ENCODE measurements at regions not wholly inside any gene's neighbourhood (a gene's known extent, or its start where the extent isn't known, plus 50 kb on each side); places are given as distances from the start of the nearest gene placed in this dataset.
"Not testable (repeated sequence)": the region's sequence is repeated elsewhere in the genome, so short reads cannot be mapped to it uniquely, and the experiment has no call there.

DNA sequence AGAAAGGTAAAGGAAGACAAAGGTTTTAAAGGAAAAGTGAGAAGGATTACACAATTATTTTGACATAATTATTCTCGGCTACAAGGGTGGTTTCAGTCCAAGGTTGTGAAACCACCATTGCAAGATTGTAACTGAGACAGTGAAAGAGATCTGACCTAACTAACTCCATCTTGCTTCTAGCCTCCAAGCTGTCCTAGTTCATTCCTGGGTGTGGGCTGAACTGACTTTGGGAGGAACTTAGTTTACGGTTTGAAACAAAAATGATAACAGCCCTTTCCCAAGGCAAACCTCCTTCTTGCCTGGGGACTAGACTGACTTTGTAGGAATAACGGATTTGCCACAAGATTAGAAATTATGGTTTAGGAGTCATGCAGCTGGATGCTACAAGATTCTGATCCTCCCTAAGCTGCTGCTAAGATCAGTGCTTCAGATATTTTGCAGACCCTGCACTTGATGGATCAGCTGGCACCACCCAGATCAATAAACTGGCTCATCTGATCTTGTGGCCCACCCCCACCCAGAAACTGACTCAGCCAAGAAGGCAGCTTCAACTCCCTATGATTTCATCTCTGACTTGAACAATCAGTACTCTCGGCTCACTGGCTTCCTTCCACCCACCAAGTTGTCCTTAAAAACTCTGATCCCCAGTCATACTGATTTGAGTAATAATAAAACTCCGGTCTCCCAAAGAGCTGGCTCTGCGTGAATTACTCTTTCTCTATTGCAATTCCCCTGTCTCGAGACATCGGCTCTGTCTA lies 57.7 kb upstream of the AADACL2 start:
- no peak for DNase-seq

DNA sequence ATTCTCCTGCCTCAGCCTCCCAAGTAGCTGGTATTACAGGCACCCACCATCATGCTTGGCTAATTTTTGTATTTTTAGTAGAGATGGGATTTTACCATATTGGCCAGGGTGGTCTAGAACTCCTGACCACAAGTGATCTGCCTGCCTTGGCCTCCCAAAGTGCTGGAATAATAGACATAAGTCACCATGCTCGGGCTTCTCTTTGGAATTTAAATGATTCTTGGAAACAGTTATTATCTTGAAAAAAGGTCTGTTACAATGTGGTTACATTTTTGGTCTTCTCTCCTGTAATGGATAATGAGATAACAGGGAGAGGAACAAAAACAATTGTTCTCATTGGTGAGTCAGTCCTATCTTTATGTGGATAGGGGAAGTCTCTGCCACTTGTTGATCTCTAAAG lies 59.8 kb upstream of the AADACL2 start:
- no peak for DNase-seq

DNA sequence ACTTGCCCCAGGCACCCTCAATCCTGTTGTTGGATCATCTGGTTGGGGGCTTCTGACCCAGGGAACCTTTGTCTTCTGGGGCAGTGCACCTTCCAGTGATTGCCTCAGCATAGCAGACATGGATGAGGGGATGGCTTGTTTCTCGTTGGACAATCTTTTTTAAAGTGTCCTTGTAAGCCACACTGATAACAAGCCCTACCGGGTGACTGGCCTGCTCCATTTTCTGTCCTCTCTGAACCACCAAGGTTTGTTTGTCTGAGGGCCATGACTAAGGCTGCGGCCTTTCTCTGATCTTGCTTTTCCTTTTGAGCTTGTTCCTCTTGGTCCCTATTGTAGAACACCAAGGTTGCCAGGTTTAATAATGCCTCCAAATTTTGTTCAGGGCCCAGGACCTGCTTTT lies 66.0 kb upstream of the AADACL2 start:
- DNase-seq: not testable (repeated sequence)

DNA sequence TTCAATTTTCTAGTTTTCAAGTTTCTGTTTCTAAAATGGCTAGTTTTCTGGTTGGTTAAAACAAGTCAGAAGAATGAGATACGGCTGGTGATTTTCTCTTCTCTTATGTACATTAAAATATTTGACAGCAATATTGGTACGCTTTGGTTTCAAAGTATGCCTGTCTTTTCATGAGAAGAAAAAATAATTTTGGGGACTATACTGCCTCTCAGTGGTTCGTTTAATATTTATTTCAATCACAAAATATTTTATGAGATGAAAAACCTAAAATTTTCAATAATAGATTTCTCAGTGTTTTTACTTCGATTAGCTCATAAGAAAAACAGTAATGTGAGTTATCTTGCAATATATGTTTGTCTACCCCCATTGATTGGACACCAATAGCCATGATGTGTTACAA lies 72.8 kb upstream of the AADACL2 start:
- DNase-seq: no peak

DNA sequence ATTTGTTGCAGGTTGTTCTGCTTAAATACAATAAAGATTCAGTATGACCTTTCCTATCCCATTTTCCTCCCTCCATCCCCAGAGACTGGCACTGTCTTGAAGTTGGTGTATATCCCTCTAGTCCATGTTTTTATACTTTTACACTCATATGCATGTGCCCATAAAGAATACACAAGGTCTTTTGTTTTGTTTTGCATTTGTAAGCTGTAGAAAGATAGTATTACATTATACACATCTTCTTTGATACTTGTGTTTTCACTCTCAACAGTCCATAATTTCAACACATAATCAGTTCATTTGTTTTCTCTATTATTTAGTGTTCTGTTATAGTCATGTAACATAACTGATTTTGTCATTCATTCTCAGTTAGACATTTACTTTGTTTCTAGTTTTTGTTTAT lies 88.7 kb upstream of the AADACL2 start:
- DNase-seq: no peak

DNA sequence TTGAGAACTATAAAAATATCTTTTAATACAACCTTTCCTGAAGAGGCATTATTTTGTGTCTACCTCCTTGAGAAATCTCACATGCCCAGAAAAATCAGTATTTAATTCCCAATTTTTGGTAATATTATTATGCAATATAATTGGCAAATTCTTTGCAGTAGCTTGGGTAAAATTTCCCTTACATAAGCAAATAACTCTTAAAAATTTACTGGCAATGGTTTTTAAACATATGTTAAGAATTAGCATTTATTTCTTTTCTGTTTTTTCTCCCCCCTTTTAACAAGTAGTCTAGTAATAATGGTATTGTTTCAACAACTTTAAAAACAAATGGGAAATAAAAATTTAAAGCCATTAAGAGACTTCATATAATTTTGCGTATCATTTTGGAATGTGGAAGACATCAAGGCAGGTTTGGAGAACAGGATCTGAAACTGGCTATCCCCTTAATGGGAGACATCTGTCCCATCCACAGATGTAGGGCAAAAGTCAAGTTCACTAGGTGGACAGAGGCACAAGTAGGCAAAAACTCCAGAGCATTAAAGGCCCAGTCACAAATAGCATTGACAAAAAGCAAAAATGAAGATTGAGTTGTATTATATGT lies 89.6 kb upstream of the AADACL2 start:
- no peak for DNase-seq

DNA sequence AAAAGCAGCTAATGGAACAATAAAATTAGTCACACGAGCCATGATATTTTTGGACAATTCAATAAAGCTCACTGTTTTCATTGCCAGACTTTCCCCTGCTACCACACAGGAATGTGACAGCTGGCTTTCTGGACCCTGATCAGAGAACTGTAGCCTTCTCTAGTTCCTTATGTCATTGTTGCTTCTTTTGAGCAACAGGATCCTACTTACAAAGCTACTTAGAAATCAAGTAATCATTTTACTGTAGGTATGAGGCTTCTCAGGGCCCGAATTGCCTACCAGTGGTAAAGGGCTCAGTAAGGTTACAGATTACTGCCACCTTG lies 94.3 kb upstream of the AADACL2 start:
- DNase-seq: no peak

DNA sequence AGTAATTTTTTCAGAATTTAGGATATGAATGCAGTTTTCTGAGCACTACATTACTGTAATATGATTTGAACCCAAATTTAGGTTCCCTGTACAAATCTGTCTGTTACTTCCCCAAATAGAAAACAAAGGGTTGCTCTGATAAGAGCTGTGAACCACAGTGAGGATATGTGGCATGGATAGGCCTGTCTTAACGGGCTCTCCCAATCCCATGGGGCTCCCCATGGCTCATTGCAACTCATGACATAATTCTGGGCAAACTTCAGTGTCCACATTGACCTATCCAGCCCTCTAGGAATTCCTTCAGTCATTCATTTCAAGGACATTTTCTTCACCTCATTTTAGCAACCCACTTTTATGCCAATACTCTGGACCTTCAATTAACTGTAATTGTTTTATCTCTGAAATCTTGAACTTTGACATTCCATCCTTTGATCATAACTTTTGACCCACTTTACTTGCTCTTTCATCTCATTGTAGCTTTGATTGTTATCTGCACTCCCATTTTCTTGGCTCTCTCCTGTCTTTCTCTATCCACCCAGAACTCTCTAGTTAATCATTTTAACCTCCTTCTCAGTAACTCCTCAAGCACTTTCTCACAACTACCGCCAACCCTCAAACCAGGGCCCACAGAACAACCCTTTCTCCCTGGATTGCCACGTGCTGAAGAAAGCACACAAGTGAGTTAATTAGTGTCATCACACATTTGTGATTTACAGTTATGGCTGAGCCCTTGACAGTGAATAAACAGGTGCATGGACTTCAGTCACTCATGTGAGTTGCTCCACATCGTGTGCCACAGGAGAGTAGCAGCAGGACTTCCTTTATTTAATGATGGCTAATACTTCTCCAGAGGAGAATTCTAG lies 94.9 kb upstream of the AADACL2 start:
- no peak for DNase-seq

DNA sequence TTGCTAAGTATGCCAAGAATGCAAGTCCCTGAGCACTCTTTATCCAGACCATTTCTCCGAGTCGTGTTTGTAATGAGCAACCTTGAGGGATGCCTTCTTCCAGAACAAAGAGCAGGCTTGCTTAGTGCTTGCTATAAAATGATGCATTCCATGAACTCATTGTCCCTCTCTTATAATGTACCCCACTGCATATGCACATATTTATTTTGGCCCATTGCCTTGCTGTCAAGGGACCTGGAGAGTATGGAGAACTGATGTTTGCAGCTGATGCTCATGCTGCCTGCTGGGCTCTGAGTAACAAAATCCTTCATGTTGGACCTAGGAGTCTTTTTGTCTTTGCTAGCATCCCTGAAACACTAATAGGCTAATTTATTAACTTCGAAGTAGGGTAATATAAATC lies 97.8 kb upstream of the AADACL2 start:
- DNase-seq: no peak

DNA sequence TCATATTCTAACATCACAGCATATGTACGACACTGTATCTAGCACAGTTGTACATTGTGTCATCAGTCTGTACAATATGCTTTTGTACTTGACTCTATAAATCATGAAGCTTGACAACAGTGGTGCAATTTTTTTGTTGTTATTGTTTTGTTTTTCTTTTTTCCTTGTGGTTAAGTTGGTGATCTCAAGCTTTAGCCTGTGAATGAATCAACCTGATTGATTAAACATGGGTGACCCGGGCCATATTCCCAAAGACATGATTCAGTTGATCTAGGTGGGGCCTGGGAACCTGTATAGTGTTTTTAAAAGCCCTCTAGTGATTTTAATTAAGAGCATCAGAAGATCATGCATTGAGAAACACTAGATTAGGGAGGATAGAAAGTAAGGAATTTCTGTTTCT lies 101.8 kb upstream of the AADACL2 start:
- no peak for DNase-seq

DNA sequence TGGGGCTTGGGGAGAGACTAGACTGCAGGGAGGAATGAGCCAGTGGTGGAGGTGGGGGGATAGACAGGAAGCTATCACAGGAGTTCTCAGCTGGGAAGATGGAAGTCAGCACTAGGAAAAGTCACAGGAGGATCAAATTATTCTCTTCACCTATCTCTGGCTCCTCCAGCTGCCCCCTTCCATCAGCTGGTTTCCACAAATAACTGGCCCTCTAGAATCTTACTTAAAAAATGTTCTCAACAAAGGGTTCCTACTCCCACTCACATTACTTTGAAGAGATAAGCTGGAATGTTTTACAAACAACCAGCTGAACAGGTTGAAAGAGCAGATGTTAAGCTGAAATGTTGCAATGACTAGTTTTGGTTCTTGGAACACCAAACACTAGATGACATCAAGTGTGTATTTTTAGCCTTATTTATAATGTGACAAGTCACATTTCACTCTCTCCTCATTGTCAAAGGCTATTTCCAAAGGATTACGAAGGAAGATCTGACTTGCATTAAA lies 102.7 kb upstream of the AADACL2 start:
- DNase-seq: peak; percentile 37

DNA sequence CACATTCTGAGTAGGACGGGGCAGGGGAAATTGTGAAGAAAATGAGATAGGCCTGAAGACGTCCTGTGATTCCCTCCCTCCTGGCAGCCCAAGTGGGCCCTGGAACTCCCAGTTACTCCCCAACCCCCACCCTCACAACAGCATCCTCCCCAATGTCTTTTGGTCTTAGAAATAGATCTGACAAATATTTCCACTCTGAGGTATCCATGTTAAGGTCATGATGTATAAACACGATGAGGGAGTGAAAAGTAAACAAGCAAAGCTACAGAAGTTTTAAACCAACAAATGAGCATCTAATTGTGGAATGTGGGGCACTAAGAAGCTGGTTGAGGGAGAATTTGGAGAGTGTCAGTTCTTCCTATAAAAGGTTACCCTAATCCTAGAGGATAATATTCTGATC lies 103.7 kb upstream of the AADACL2 start:
- no peak for DNase-seq

DNA sequence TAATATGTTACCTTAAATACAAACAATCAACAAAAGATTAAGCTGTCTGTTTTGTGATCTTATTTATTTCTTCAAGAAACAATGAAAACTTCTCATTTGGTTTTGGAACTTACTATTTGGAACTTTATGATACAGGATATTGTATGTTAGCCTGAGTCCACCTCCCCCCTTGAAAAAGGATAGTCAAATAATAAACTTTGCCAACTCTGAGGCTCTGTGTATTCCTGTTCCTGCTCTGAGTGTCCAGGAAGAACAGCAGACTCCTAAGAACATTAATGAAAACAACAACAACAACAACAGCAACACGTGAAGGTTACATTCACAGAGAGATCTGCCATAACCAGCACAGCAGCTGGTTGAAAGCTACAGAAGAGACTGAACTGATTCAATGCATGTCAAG lies 108.1 kb upstream of the AADACL2 start:
- no peak for DNase-seq

DNA sequence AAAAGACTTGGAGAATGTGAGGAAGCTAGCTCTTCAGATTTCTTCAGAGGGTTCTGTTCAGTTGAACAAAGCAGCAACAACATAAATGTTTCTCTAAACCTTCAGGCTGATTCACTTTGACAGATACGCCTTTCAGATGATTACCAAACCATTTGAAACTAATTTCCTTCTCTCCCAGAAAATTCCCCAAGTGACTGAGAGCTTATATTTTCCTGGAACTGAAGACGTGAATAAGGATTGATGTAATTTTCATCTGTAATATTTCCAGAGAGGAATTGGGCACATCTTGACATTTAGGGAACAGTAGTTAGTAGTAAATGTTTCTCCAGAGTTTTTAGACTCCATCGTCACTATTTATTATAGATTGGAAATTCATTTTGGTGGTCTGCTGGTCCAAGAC lies 108.6 kb upstream of the AADACL2 start:
- DNase-seq: no peak

DNA sequence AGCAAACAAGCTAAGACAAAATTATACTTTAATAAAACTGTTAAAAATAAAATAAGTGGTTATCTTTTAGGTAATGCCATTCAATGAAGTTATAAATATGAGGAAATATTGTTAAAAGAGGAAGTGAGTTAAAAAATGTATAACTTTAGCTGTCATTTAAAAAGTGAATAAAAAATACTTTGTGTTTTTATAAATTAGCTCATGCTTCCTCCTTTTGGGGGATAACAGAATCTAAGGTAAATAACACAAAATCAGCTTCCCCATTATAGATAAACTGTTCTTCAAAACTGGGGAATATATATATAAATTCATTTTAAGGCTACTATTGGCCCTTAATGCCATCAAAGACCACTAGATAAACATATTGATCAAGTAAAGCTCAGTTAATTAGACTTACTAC lies 113.7 kb upstream of the AADACL2 start:
- DNase-seq: no peak

DNA sequence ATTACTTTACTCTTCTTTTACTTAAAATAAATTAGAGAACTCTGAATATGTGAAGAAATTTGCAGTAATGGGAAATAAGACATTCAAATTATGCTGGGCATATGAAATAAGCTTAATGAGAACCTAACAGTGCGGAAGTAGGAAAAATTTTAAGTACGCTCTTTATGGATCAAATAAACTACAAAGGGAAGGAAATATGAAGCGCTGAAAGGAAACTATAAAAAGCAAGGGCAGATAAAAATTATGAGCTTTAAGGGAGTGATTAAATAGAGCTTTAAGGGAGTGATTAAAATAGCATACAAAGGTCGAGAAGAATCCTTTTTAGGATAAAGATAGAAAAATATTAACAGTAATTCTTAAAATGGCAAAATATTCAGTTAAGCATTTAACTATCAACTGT lies 118.3 kb upstream of the AADACL2 start:
- no peak for DNase-seq

DNA sequence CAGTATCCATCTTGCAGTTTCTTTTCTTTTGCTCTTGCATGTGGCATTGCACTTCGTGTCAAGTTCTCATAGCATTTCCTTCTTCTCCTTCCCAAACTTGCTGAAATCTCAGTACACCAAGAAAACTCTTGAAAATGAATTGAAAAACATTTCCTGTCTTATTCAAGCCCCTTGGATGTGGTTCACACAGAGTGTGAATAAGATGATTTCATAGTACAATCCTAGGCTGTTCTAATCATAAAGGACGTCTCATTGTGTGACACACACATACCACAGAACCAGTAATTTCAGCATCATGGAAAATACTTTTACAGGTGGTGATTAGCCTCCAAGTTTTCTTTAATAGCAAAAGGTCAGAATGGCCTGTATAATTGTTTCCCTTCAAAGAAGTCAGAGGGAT lies 121.6 kb upstream of the AADACL2 start:
- DNase-seq: no peak

DNA sequence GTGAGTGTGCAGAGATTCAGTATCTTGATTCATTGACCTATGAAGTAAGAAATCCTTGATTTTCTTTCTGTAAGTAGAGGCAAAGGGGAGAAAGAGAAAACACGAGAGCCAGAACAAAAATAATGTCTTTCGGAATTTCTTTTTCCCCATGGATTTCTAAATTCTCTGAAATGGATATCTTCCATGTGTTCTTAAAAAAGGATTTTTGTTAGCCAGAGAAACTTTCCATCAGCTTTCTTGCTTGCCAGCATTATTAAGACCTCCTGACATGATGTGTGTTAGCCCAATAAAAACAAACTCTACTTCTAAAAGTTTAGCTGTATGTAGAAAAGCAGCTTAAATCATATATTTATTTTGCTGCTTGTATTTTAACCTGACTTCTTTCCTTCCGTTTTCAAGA lies 122.3 kb upstream of the AADACL2 start:
- no peak for DNase-seq

DNA sequence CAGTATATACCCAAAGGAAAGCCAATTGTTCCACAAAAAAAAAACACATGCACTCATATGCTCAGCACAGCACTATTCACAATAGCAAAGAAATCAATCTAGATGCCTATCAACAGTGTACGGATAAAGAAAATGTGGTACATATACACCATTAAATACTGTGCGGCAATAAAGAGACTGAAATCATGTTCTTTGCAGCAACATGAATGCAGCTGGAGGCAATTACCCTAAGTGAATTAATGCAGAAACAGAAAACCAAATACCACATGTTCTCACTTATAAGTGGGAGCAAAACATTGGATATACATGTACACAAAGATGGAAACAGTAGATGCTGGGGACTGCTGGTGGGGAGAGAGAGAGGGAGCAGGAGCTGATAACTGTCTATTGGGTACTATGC lies 124.2 kb upstream of the AADACL2 start:
- no peak for DNase-seq

DNA sequence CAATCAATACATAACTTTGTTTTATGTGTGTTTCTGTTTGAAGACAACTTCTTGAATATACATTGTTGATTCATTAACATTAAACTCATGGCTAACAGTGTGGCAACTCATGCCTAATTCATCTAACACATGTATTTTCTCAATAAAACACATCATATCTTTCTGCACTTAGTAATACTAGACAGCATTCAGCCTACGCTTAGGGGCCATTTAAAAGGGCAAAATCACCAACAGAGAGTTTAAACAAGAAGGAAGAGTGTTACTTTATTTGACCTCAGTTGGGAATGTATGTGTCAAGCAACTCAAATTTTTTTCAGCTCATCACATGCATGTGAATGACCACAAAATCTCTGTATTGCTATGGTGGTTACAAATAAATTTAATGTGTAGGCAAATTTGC lies 128.8 kb upstream of the AADACL2 start:
- DNase-seq: no peak

DNA sequence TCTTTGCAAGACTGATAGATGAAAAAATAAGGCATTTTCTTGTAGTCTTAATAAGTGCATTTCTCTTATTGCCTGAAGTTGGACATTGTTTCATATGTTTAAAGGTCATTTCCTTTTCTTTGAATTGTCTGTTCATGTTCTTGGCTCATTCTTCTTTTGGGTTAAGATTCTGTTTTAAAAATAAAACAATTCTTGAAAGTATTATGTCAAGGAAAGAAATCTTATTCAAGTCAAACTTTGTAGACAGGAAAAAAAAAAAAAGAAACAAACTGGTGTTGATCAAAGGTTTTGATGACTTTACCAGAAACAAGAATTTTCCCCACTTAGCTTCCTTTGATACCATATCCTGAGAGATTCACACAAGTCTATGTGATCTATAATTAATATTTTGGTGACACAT lies 132.9 kb upstream of the AADACL2 start:
- DNase-seq: no peak

DNA sequence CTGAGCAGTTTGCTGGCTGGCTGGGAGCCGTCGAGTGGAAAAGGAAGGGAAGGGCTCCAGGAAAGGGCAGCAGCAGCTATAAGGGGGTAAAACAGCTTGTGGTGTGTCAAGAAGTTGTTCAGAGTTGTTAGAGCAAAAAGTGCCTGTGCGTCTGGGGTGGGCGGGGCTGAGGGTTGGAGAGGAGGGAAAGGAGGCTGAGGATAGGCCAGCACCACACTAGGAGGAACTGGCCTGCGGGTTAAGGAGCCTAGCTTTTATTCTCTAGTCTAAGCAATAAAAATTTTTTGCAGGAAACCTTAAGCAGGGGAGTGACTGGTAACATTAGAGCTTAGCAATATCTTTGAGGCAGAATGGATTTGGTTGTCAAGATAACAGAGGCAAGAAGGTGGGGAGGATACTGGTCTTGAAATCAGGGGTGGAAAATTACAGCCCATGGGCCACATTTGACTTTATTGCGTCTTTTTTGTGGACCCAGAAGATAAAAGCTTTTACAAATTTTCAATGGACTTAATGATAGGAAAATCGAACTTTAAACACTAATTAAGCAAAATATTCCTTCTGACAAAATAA lies 134.5 kb upstream of the AADACL2 start:
- no peak for DNase-seq

DNA sequence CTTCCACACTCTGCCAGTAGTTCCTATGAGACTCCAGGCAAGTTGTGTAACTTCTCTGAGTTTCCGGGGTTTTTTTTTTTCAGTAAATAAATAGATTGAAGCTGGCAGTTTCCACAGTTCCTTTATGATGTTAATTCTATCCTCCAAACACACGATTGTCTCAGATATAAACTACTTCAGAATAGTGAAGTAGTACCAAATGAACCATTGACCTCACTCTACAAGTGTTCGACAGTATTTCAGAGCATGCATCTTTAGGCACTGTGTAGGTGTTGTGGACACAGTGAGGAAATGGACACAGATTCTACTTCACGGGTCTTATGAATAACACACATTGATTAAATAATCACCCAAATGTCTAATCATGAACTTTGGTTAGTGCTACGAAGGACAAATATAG lies 136.1 kb upstream of the IGSF10 start:
- DNase-seq: no peak

DNA sequence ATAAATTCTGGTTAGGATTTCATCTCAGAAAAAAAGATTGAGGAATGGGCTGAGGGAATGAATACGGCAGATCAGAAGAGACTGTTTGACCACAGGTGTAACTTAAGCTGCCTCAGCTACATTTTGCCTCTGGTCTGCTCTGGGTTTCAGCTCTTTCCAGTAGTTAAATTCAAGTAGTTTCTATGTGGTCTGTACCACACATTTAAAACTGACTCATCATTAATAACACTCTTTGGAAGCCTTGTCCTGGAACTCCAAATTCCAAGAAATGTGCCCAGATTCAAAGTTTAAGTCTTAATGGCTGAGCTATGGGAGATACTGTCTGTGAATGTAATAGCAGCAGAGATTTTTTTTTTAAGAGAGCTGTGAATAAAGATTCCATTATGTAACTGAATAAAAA lies 133.1 kb upstream of the IGSF10 start:
- no peak for DNase-seq

Measured in kidney glomerular epithelial cell (primary cell).